GM18519 (cell line): ENCODE measurements at regions not wholly inside any gene's neighbourhood (a gene's known extent, or its start where the extent isn't known, plus 50 kb on each side); places are given as distances from the start of the nearest gene placed in this dataset.
"Not testable (repeated sequence)": the region's sequence is repeated elsewhere in the genome, so short reads cannot be mapped to it uniquely, and the experiment has no call there.

Experiments used
- ATAC-seq: cut with Tn5 transposase; IDR thresholded peaks from one replicate; pipeline ENCODE4 v1.9.1; 2021; ENCODE audit warnings: mild to moderate bottlenecking, moderate library complexity; ENCODE audit not compliant: unreplicated experiment, low FRiP score

GRCh38 chr1:232368821-232369321, 261.1 kb downstream of the SIPA1L2 start:
- no peak for ATAC-seq

GRCh38 chr1:232367293-232367692, 262.6 kb downstream of the SIPA1L2 start:
- no peak for ATAC-seq

GRCh38 chr1:232364654-232365382, 265.1 kb downstream of the SIPA1L2 start:
- ATAC-seq, result no peak

- no peak for ATAC-seq
Observed at GRCh38 chr1:232363008-232363407, 266.9 kb downstream of the SIPA1L2 start.

- no peak for ATAC-seq
Observed at GRCh38 chr1:232357416-232357815, 272.5 kb downstream of the SIPA1L2 start.

- no peak for ATAC-seq
Observed at GRCh38 chr1:232355162-232356006, 274.5 kb downstream of the SIPA1L2 start.

- no peak for ATAC-seq
Observed at GRCh38 chr1:232353001-232353400, 276.9 kb downstream of the SIPA1L2 start.

- ATAC-seq, result no peak
Observed at GRCh38 chr1:232352366-232352765, 277.6 kb downstream of the SIPA1L2 start.

- ATAC-seq, result no peak
Observed at GRCh38 chr1:232351335-232351734, 278.6 kb downstream of the SIPA1L2 start.

GRCh38 chr1:232346844-232347243, 283.1 kb downstream of the SIPA1L2 start:
- ATAC-seq, result no peak

- no peak for ATAC-seq
Observed at GRCh38 chr1:232344791-232345399, 285.0 kb downstream of the SIPA1L2 start.

- ATAC-seq, result not testable (repeated sequence)
Observed at GRCh38 chr1:232344186-232344585, 285.7 kb downstream of the SIPA1L2 start.

- ATAC-seq, result no peak
Observed at GRCh38 chr1:232340446-232340845, 289.5 kb downstream of the SIPA1L2 start.

- no peak for ATAC-seq
Observed at GRCh38 chr1:232339073-232339472, 290.9 kb downstream of the SIPA1L2 start.

- no peak for ATAC-seq
Observed at GRCh38 chr1:232335741-232336293, 294.1 kb downstream of the SIPA1L2 start.

- no peak for ATAC-seq
Observed at GRCh38 chr1:232335261-232335660, 294.7 kb downstream of the SIPA1L2 start.

- no peak for ATAC-seq
Observed at GRCh38 chr1:232334811-232335210, 295.1 kb downstream of the SIPA1L2 start.

- ATAC-seq, result no peak
Observed at GRCh38 chr1:232334246-232334645, 295.7 kb downstream of the SIPA1L2 start.

GRCh38 chr1:232333419-232333767, 296.5 kb downstream of the SIPA1L2 start:
- no peak for ATAC-seq

GRCh38 chr1:232332710-232333418, 297.1 kb downstream of the SIPA1L2 start:
- not testable (repeated sequence) for ATAC-seq
